Coronary artery (tissue), 2 donors: ENCODE measurements at regions not wholly inside any gene's neighbourhood (a gene's known extent, or its start where the extent isn't known, plus 50 kb on each side); places are given as distances from the start of the nearest gene placed in this dataset.

Experiments
- DNase-seq: peaks from one replicate; pipeline ENCODE4 v3.0.0-alpha.2; 2017; ENCODE audit warnings: low spot score
- H3K27ac ChIP-seq, 2 donors: fragments of 200-600 bp; sonication (generic); one replicate each; pipeline ENCODE4 v1.5.1; 2016 to 2019
- H3K4me3 ChIP-seq: fragments of 200-600 bp; sonication (generic); 2 replicates; pipeline ENCODE4 v1.5.1; 2016; ENCODE audit warnings: mild to moderate bottlenecking, moderate library complexity
- CTCF ChIP-seq: fragments of 200-600 bp; sonication (generic); IDR thresholded peaks from one replicate; pipeline ENCODE4 v1.5.1; 2019; ENCODE audit warnings: antibody characterized with exemption

DNA sequence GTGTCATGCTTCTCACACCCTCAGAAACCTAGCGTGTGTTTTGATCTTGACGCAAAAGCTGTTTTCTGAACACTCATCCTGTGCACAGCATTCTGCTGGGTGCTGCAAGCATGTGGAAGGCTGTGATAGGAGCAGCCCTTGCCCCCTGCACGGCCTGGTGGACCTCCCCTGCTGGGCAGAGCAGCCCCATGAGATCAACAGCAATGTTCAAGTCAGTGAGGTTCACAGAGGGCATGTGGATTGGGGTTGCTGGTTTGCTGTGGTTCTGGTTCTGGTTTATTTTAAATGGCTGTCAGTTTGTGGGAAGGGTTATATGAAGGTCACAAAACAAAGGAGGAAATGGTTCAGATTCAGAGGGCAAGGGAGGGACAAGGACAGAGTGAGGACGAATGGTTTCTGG, 71.3 kb downstream of the SOWAHC start:
- no peak for TF ChIP-seq CTCF
- H3K27ac ChIP-seq: no peak overlapping the region

DNA sequence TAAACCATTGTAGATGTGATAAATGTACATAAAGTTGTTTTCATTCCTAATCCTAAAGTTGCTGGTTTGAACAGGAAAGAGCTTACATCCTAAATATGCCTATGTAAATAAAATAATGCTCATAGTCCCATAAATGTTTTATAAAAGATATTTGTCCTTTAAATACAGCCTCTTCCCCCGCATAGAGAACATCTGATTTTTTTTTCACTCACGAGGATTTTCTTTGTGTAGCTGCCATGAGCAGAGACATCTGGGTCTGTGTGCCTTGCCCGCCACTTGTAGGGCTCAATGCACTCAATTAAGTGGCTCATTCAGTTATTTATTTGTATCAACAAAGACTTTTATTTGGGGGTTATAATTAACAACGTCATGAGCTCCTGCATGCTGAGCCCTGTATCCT, 72.8 kb downstream of the SOWAHC start:
- DNase-seq: no peak
- Histone ChIP-seq H3K4me3 (no peak overlapping the region), H3K27ac (no peak overlapping the region)
- TF ChIP-seq CTCF: no peak

More for the DNA sequence above, 71.3 kb downstream of the SOWAHC start:
- H3K4me3 ChIP-seq: no peak overlapping the region
- no peak for DNase-seq

DNA sequence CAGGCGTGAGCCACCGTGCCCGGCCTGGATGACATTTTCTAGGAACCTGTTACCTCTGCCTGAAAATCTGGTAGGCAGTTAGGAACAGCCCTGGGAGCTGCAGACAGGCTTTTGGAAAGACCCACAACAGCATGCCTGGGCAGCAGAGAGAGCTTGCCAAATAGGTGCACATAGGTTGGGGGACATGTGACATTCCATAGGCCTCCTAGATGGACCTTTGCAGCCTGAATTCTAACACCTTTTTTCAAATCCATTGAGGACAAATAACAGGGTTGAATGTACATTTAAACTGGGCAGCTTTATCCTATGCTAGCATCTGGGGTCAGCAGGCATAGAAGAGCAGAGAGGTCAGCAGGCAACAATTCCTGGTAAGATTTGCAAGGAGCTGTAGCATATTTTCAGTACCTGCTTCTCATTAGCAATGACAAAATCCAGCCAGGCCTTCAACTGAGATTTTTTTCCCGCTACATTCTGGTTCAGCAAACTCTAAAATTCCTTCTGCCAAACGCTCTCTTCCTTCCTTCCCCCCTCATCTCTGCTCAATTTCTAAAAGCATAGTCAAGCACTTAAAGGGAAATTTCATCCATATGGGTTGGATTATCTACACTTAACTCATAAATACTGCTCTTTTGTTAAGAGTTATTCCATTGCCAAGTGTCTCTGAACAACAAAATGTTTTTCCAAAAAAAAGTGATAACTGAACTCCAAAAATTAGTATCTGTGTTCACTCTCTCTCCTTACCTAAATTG, 75.2 kb downstream of the SOWAHC start:
- DNase-seq: no peak
- TF ChIP-seq CTCF: no peak
- Histone ChIP-seq H3K27ac (peak overlapping the region in 1 of 2 donors; percentile 91), H3K4me3 (no peak overlapping the region)

GRCh38 chr2:109689973-109690372, 75.8 kb downstream of the SOWAHC start:
- no peak for DNase-seq
- no peak overlapping the region for H3K4me3 ChIP-seq
- TF ChIP-seq CTCF: no peak
- H3K27ac ChIP-seq: peak overlapping the region; percentile 19 to 91

DNA sequence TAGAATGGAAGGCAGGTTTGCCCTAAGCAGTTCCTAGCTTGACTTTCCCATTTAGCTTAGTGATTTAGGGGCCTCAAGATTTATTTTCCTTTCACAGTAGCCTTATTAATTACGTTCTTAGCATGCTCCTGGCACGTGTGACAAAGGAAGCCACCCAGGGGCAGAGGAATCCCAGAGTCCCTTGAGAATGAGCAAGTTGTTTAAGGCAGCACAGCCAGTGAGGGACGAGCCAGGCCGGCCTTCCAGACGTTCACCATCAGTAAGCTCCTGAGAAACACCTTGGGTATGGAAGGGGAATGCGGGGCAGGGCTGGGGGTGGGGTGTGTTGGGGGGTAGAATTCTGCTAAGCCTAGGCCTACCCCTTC, 76.3 kb downstream of the SOWAHC start:
- no peak overlapping the region for H3K4me3 ChIP-seq
- no peak for TF ChIP-seq CTCF
- DNase-seq: no peak

DNA sequence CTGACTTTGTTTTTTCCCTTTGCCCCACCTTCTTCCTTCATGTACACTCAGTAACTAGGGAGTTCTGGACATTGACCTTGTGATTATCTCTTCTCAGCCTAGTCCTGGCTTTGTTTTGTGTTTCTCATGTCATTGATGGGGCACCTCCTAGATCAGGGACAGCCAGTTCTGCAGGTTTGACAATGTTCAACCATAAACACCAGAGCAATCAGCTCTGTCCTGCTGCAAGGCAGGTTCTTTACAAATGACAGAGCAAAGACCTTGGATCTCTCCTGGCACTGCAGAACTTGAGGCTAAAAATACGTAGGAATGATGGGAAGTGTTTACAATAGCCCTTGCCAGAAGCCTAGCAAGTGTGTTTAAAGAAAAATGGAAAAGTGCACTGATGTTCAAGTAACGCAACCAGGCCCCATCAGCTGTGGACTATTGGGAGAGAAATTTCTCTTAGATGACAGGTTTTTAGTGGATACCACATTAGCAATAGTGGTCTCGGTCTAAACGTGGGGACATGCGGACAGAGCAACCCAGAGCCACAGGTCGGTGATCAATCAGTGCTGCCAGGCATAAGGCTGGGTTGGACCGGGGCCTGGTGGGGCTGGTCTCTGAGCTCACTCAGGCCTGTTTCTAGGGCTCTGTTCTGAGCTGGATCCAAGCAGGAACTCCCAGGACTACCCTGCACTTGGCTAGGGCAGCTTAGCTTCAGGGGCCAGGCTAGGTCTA, 76.8 kb downstream of the SOWAHC start:
- H3K4me3 ChIP-seq: no peak overlapping the region
- no peak for TF ChIP-seq CTCF
- peak overlapping the region; percentile 69 to 91 for H3K27ac ChIP-seq
- DNase-seq: no peak

More for the DNA sequence above, 76.3 kb downstream of the SOWAHC start:
- peak overlapping the region; percentile 19 to 91 for H3K27ac ChIP-seq
